GF-D8 (cell line): ENCODE measurements at regions not wholly inside any gene's neighbourhood (a gene's known extent, or its start where the extent isn't known, plus 50 kb on each side); places are given as distances from the start of the nearest gene placed in this dataset.
"Not testable (repeated sequence)": the region's sequence is repeated elsewhere in the genome, so short reads cannot be mapped to it uniquely, and the experiment has no call there.

Source experiments
- DNase-seq: peaks from one replicate; lab custom pipeline; 2025; lab: John Stamatoyannopoulos, UW

DNA sequence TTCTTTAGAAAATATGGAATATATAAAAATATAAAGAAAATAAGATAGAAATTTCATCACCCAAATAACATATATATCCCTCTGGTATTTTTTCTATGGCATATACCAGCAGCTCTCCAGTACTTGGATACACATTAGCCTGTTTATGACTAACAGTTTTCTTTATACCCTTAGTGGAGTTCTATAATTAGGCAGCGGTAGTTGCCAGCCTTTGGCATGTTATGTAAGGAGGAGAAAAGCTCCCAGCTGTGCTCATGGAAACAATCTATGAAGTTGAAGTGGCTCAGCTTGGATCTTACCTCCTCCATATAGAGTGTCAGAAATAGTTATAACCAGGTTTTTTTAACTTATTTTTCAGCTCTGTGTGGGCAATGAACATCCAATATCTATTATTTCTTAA, 1636.8 kb downstream of the AMY1C start:
- DNase-seq = no peak

DNA sequence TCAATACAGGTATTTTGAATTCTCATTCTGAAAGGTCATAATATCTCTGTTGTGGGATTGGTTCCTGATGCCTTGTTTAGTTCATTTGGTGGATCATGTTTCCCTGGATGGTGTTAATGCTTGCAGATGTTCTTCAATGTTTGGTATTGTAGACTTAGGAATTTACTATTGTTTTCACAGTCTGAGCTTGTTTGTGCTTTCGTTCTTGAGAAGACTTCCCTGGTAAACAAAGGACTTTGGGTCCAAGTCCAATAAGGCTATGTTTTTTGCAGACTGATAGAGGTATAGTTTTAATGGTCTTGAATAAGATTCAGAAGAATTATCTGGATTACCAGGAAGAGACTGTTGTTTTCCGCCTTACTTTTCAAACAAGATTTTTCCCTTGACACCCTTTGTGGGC, 1646.3 kb downstream of the AMY1C start:
- no peak for DNase-seq

DNA sequence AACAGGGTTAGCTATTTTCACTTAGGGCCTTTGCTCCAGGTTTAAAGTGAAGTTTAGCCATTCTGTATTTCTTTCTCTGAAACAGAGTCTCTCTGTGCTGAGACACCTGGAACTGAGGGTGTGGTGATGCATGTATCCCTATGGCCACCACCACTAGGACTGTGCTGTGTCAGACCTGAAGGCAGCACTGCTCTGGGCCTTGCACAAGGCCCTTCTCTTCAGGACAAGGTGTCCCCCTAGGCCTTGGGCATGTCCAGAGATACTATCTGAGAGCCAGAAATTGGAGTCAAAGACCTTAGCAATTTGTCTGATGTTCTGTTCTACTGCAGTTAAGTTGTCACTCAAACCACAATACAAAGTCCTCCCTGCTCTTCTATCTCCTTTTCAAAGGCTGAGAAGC, 1649.2 kb downstream of the AMY1C start:
- no peak for DNase-seq

DNA sequence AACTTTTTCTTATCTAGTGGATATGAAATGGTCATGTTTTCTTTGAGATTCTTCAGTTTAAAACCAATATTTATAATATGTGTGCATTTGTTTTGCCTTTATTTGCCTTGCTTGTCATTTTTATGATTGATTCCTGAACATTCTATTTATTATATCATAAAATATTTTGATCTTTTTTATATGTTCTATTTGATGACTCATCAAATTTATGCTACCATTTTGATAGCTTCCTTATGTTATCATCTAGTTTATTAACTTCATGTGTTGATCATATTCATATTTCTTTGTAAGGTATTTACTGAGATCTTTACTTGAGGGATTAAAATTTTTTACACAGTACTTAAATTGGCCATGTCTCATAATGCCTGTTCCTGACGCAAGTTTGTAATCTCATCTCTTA, 1650.0 kb downstream of the AMY1C start:
- DNase-seq = no peak

DNA sequence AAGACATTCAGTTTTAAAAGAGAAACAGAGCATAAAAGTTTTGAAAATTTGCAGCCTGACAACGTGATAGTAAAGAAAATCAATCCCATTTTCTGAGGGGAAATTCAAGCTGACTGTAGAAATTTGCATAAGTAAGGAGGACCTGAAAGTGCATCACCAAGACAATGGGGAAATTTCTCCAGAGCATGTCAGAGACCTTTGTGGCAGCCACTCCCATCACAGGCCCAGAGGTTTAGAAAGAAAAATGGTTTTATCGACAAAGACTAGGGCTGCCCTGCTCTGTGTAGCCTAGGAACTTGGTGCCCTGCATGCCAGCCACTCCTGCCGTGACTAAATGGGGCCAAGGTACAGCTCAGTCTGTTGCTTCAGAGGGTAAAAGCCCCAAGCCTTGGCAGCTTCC, 1640.2 kb upstream of the PRMT6 start:
- DNase-seq = no peak

DNA sequence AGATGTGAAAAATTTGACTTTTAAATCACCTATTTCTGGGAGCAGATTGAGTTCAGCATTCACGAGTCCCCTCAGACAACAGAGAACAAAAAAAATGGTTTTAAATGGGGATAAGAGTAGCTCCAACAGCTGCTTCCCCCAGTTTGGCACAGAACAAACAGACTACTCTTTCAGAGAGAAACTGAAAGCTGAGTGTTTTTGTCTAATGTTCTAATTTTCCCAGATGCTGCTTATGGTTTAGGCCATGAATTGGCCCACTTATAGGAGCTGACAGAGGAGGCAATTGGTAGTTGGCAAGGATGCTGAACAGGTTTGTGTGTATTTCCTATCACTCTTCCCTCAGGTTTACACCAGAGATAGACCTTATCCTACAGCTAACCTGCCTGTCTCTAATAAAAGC, 1637.4 kb upstream of the PRMT6 start:
- no peak for DNase-seq

DNA sequence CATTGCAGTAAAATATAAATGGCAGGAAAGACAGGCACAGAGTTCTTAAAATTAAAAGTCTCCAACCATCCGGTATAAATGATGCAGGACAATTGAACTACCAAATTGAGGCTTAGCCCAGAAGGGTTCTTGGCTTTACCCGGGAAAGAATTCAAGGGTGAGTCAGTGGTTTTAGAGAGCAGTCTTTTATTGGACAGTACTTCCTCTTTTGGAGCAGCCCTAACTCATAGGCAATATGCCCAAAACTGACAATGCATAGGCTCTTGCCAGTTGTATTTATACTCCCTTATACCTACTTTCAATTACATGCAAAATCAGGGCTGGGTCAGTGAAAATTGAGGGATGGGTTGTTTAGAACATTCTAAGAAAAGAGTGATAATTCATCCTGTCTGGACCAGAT, 1628.9 kb upstream of the PRMT6 start:
- peak; percentile 29 for DNase-seq

DNA sequence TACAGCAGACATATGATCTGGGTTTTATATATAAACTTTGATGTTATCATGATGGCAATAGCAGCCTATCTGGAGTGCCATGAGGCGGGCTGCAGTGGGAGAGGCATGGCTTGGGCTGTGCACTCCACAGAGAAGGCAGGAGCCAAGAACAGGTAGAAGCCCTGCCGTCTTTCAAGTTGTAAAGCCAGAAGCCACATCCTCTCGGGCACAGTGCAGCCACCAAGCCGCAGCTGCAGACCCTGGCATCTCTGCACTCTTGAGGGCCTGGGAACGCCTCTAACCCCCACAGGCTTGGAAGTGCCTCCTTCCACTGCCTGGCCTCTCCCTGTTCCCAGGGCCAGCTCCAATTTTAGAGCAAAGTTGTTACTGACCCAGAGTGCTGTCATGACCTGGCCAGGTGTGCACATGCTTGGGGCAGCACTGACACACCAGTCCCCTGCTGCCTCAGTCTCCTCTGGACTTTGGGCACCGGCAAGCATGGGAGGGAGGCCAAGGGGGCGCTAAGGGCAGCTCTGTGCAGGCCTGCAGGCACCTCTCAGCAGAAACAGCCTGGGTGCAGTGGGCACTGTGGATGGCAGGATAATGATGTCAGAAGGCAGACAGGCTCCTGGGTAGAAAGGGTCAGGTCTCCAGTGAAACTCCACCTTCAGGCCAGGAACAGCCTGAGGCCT, 1619.8 kb upstream of the PRMT6 start:
- DNase-seq = no peak

DNA sequence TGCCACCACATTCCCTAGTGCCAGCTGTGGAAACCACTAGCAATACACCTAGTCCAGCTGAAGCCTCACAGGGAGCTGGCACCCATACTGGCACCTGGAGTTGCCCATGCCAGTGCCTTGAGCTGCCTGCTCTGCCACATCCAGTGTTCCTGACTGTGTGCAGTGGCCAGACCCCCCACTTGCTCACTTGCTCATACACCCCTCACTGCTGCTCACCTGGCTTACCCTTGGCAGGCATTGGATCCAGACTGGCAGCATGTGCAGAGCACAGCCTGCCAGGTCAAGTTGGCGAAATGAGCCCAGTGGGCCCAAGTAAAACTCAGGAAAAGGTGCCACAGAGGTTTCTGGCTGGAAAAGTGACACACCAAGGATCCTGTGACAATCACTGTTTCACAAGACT, 1618.6 kb upstream of the PRMT6 start:
- no peak for DNase-seq

DNA sequence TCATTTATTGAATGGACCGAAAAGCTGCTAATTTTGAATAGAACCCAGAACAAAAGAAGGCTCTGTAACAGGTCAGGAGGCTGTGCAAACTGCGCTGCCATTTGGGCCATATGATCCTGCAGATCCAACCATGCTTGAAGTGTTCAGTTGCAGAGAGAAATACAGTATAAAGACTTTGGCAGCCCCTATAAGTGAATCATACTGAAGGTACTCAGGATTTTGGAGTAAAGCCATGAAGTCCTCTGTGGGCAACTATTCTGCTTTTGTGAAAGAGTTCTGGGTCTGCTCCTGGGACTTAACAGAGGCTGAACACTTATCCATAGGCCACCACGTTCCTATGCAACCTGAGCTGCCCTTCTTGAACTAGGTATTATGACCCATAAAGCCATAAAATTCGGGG, 1613.6 kb upstream of the PRMT6 start:
- no peak for DNase-seq

DNA sequence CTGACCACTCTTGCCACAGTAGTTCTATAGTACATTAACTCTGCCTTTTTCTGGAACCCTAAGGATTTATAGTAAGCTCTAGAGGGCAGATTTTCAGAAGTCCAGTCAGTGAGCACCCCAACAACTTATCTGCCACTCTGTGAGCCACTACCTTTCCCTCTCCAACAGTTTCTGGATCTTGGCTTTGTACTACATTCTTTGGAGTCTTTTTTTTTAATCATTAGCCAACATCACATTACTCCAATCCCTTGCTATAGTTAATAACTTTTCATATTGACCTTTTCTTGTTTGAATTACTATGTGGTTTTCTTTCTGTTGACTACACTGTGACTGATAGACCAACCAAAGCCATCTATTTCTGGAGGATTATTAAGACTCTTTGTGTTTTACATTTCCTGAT, 1596.7 kb upstream of the PRMT6 start:
- no peak for DNase-seq

DNA sequence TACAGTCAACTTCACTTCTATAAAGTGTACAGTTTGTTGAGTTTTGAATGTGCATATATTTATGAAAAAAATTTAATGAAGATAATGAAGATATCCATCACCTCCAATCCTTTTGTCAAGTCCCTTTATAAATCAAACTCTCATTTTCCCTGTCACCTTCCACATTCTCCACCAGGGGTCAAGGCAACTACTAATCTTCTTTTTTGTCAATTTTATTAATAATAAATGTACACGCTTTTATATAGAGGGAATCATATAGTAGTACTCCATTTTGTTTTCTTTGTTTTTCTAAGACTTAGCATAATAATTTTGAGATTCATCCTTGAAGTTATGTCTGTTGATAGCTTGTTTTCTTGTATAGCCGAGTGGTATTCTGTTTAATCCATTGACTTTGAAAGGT, 1594.2 kb upstream of the PRMT6 start:
- DNase-seq = no peak

DNA sequence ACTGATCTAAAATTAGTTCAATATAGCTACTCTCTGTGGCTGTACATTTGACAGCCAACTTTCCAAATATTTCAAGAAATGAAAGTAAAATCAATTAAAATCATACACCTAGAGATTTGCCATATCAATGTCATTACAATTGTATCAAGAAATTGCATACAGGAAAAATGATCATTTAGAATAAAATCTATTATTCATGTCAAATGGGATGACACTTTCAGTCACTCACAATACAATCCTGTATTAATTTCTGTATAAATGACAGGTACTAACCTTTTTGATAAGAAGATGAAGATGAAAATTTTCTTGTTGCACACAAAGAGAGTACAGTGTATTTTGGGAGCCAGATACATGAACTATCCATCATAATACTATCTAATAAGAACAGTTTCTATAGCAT, 1588.9 kb upstream of the PRMT6 start:
- DNase-seq = no peak

DNA sequence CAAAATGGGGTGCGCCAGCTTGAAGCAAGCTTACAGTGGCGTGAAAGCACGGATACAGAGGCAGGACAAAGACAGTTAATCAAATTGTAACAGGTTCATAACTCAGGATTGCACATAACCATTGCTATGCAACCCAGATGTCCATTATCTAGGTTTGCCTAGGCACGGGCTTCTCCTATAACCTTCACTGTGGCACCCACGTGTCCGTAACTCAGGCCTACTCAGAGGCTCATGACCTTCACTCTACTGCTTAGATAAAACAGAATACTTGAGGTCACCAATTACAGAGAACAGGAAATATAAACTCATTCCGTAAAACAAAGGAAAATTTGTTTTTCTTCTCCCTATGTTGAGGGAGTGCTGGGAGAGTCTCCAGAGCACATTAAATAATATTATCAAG, 1585.9 kb upstream of the PRMT6 start:
- not testable (repeated sequence) for DNase-seq

DNA sequence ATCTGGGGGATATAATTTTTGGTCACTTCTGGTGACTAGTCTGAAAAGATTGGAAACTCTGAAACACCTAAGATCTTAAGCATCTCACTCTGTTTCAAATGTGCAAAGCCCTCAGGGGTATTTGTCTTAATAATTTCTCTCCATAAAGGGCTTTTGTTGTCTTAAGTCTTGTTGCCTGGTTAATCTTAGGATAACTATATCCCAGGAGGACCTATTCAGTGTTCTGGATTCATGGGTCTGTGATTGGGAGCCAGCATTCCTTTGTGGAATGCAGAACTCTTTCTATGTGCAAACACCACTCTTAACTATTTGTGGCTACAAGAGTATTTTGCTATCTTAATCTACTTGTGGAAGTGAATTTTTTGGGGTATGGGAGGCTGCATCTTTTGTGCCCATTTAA, 1573.0 kb upstream of the PRMT6 start:
- no peak for DNase-seq

DNA sequence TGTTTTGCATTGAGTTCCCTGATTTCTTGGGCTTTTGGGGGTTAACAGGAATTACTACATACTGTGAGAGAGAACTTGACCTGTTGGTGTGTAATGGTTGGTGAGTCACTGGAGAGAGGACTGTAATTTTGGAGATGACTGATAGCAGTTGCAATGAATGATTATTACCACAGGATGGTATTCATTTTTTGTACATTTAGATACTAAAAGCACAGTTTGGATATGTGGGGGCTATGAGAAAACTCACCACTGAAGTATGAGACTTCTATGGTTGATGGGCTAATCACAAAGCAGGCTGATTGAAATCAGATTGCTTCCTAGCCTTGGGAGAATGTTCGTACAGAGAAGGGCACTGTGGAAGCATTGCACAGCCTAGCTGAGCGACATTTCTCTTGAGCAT, 1571.3 kb upstream of the PRMT6 start:
- no peak for DNase-seq

DNA sequence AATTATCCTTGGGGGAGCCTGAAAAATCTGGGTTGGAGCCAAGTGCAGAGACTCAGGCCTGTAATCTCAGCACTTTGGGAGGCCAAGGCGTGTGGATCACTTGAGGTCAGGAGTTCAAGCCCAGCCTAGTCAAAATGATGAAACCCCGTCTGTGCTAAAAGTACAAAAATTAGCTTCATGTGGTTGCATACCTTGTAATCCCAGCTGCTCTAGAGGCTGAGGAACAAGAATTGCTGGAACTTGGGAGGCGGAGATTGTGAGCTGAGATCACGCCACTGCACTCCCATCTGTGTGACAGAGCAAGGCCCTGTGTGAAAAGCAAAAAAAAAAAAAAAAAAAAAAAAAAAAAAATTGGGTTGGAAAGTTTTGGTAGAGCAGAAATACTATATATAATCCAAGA, 1563.6 kb upstream of the PRMT6 start:
- no peak for DNase-seq

DNA sequence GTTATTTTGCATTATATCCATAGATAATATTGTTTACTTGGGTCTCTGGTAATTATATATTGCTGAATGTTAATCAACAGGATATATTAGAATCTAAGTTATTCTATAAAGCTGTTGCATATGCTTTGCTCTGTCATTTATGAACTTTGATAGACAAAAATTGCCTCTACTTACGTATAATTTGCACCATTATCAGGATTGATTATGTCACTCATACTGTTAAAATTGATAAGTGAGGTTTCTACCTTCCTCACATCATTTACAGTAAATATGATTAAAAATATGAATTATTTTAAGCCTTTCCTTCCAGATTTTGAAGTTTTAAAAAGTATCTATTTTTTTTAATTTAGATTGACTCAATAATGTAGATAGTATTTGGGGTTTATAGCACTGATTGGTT, 1540.4 kb upstream of the PRMT6 start:
- no peak for DNase-seq

DNA sequence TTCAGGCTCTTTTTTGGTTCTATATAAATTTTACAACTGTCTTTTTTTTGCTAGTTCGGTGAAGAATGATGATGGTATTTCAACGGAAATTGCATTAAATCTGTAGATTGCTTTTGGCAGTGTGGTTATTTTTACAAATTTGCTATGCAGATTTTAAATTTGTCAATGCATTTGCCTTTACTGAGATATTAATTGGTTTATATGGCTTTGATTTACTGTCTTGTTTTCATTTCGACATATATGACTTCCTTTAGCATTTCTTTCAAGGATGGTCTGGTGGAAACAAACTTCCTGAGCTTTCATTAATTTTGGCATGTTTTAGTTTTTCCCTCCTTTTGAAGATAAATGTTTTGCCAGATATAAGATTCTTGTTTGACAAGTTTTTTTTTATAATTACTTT, 1522.5 kb upstream of the PRMT6 start:
- no peak for DNase-seq

DNA sequence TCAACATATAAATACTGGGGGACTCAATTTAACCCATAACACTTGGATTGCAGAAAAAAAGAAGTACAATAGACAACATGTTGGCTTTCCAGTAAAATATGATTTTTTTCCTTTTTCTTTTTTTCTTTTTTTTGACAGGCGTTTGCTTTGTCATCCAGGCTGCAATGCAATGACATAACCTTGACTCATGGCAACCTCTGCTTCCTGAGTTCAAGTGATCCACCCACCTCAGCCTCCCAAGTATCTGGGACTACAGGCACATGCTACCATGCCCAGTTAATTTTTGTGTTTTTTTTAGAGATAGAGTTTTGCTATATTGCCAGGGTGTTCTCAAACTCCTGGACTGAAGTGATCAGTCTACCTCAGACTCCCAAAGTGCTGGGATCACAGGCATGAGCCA, 1512.0 kb upstream of the PRMT6 start:
- no peak for DNase-seq

DNA sequence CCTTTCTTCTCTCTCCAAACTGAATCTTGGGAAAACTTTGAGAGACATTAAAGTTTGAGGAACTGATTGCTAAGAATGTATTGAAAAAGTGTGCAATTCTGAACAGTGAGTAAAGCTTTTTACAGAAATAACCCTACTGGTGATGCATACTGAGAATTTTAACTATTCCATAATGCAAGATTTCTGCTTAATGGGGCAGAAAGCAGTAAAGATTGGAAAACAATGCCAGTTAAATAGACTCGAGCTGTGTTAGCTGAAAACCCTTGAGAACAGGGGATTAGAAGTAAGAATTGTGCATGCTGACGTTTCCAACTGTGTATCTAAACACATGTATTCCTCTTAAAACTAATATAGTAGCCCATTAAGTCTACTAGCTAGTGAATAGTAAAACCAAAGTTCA, 1500.2 kb upstream of the PRMT6 start:
- no peak for DNase-seq

DNA sequence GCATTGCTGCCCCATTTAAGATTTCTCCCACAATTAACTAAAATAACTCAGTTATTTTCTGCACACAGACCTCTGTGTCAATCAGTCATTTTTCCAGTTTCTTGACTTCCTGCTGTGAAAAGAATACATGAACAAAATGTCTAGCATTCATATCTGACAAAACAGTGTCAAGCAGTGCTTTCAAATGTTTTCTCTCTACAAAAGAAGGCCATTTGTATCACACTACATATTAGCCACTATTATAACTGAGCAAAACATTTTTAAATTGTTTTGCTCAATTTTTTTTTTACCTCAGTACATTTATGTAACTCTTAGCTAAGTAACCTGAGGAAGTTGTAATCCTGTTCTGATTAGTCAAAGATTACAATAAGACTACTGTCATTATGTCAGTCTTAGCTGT, 1498.5 kb upstream of the PRMT6 start:
- no peak for DNase-seq

DNA sequence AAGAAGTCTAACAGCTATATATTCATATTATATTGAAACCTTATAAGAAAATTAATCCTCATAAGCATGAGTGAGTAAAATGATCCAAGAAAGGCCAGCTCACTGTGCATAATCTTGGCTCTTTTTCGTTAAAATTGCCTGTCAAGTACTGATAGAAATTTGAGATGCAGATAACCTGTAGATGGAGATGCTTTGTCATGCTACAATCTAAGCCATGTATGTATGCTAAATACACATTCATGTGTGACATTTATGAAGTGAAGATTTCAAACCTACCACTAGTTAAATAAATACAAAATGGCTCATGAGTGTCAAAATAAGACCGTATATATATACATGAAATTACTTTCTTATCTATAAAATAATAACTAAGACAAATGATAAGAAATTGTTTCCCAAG, 1491.5 kb upstream of the PRMT6 start:
- no peak for DNase-seq

DNA sequence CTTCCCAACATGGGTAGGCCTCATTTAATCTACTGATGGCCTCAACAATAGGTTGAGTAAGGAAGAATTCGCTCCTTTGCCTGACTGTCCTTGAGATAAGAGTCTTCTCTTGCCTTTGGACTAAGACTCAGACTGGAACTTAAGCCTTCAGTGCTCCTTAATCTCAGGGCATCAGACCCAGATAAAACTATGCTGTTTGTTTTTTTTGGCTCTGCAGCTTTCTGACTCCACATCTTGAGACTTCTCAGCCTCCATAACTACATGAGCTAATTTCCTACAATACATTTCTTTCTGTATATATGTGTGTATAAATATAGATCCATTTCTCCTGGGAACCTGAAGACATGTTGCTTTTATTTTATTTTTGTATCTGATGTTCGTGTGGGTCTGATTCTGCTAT, 1470.7 kb upstream of the PRMT6 start:
- DNase-seq = no peak

DNA sequence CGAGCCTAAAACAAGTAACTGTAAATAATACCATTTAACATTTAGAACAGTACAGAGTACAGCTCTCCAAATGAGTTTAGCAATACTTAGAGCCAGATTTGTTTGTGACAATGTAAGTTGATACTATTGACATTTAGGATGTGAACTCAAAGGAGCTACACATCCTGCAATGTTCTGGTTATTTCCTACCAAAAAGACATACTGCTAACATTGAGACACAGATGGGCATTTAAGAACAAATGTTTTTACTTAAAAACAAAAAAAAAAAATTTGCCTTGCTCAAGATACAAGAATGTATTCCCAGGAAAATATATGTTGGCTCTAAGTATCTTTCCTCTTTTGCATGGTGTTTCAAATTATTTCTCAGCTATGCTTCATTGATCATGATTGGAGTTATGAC, 1464.8 kb upstream of the PRMT6 start:
- no peak for DNase-seq
